Neural progenitor cell (in vitro differentiated cells): ENCODE measurements at regions not wholly inside any gene's neighbourhood (a gene's known extent, or its start where the extent isn't known, plus 50 kb on each side); places are given as distances from the start of the nearest gene placed in this dataset.

Experiments
- DNase-seq: peaks from one replicate; pipeline ENCODE4 v3.0.0-alpha.2; 2016; ENCODE audit warnings: low spot score
- H2AFZ ChIP-seq: fragments of 200-600 bp; sonication (generic); replicated peaks from 2 replicates; pipeline ENCODE4 v1.6.1; 2016; ENCODE audit warnings: antibody characterized with exemption
- H3F3A ChIP-seq: fragments of 200-600 bp; sonication (generic); 2 replicates; pipeline ENCODE4 v1.6.1; 2016; ENCODE audit warnings: antibody characterized with exemption, low read depth
- H3K27ac ChIP-seq: fragments of 200-600 bp; sonication (generic); 2 replicates; pipeline ENCODE4 v1.5.1; 2016; ENCODE audit warnings: mild to moderate bottlenecking
- H3K27me3 ChIP-seq: fragments of 200-600 bp; sonication (generic); 2 replicates; pipeline ENCODE4 v1.6.1; 2016; ENCODE audit warnings: mild to moderate bottlenecking, moderate library complexity
- H3K36me3 ChIP-seq: fragments of 200-600 bp; sonication (generic); 2 replicates; pipeline ENCODE4 v1.5.1; 2016
- H3K4me1 ChIP-seq: fragments of 200-600 bp; sonication (generic); 2 replicates; pipeline ENCODE4 v1.6.1; 2016; ENCODE audit warnings: mixed run types
- H3K4me2 ChIP-seq: fragments of 200-600 bp; sonication (generic); 2 replicates; pipeline ENCODE4 v1.6.1; 2016
- H3K4me3 ChIP-seq: fragments of 200-600 bp; sonication (generic); 2 replicates; pipeline ENCODE4 v1.5.1; 2016
- H3K79me2 ChIP-seq: fragments of 200-600 bp; sonication (generic); 2 replicates; pipeline ENCODE4 v1.6.1; 2016; ENCODE audit warnings: low read depth
- H3K9ac ChIP-seq: fragments of 200-600 bp; sonication (generic); 2 replicates; pipeline ENCODE4 v1.6.1; 2016
- H3K9me3 ChIP-seq: fragments of 200-600 bp; sonication (generic); 2 replicates; pipeline ENCODE4 v1.5.1; 2016; ENCODE audit warnings: low read depth
- H4K20me1 ChIP-seq: fragments of 200-600 bp; sonication (generic); 2 replicates; pipeline ENCODE4 v1.6.1; 2016; ENCODE audit warnings: low read depth
- H3K27ac Mint-ChIP-seq: 3 replicates; pipeline ENCODE4 v1.8.0; 2021; ENCODE audit warnings: mixed read lengths
- H3K27me3 Mint-ChIP-seq: 2 replicates; pipeline ENCODE4 v1.8.0; 2022; ENCODE audit warnings: low read depth, mild to moderate bottlenecking, inconsistent platforms, moderate library complexity, mixed read lengths; ENCODE audit not compliant: insufficient read depth
- H3K36me3 Mint-ChIP-seq: 3 replicates; pipeline ENCODE4 v1.8.0; 2021; ENCODE audit warnings: mixed read lengths
- H3K4me1 Mint-ChIP-seq: 3 replicates; pipeline ENCODE4 v1.8.0; 2021; ENCODE audit warnings: mixed read lengths
- H3K4me3 Mint-ChIP-seq: 3 replicates; pipeline ENCODE4 v1.8.0; 2021; ENCODE audit warnings: mild to moderate bottlenecking, moderate library complexity, mixed read lengths
- H3K9me3 Mint-ChIP-seq: 3 replicates; pipeline ENCODE4 v1.8.0; 2020; ENCODE audit warnings: mixed read lengths
- EZH2 ChIP-seq: fragments of 200-600 bp; sonication (generic); IDR thresholded peaks from 2 replicates; pipeline ENCODE4 v1.6.1; 2017; ENCODE audit warnings: antibody characterized with exemption, mild to moderate bottlenecking, moderate library complexity
- EZH2phosphoT487 ChIP-seq: fragments of 200-600 bp; sonication (generic); IDR thresholded peaks from 2 replicates; pipeline ENCODE4 v1.6.1; 2017; ENCODE audit warnings: antibody characterized with exemption
- TF ChIP-seq, protein P1 (sequence below): fragments of 200-600 bp; sonication (generic); IDR thresholded peaks from 2 replicates; pipeline ENCODE4 v1.5.1; 2017; ENCODE audit warnings: antibody characterized with exemption, mild to moderate bottlenecking

DNA sequence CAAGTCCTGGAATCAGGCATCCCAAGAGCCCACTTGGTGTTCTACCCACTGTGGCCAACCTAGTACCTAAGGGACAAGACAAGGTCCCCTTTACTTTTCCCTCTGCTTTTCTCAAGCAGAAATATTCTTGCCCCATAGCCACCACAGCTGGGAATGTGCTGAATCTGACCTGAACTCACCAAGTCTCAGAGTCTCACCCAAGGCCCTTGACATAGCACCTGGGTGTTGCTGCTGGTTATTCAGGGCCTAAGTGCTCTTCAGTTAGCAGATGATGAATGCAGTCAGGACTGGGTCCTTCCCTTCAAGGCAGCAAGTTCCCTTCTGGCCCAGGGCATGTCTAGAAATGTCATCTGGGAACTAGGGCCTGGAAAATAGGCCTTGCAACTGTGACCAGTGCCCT, 201.8 kb upstream of the SERP2 start:
- Mint-ChIP-seq H3K27ac (no peak overlapping the region), H3K27me3 (peaks cover 11% of the 10 kb centered on the region), H3K4me1 (peaks cover 7% of the 10 kb centered on the region), H3K9me3 (peaks cover 5% of the 10 kb centered on the region), H3K4me3 (no peak overlapping the region), H3K36me3 (no peaks in the 10 kb centered on the region)
- Histone ChIP-seq H3K27me3 (no peaks in the 10 kb centered on the region), H3F3A (no peaks in the 10 kb centered on the region), H3K27ac (no peak overlapping the region), H3K4me3 (no peak overlapping the region), H2AFZ (no peak overlapping the region), H3K36me3 (no peaks in the 10 kb centered on the region), H3K9ac (no peak overlapping the region), H4K20me1 (no peaks in the 10 kb centered on the region), H3K79me2 (no peaks in the 10 kb centered on the region), H3K4me2 (no peak overlapping the region), H3K9me3 (no peaks in the 10 kb centered on the region), H3K4me1 (no peaks in the 10 kb centered on the region)
- TF ChIP-seq, protein P1, sequence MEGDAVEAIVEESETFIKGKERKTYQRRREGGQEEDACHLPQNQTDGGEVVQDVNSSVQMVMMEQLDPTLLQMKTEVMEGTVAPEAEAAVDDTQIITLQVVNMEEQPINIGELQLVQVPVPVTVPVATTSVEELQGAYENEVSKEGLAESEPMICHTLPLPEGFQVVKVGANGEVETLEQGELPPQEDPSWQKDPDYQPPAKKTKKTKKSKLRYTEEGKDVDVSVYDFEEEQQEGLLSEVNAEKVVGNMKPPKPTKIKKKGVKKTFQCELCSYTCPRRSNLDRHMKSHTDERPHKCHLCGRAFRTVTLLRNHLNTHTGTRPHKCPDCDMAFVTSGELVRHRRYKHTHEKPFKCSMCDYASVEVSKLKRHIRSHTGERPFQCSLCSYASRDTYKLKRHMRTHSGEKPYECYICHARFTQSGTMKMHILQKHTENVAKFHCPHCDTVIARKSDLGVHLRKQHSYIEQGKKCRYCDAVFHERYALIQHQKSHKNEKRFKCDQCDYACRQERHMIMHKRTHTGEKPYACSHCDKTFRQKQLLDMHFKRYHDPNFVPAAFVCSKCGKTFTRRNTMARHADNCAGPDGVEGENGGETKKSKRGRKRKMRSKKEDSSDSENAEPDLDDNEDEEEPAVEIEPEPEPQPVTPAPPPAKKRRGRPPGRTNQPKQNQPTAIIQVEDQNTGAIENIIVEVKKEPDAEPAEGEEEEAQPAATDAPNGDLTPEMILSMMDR = no peak
- no peak for TF ChIP-seq EZH2phosphoT487
- DNase-seq = no peak

DNA sequence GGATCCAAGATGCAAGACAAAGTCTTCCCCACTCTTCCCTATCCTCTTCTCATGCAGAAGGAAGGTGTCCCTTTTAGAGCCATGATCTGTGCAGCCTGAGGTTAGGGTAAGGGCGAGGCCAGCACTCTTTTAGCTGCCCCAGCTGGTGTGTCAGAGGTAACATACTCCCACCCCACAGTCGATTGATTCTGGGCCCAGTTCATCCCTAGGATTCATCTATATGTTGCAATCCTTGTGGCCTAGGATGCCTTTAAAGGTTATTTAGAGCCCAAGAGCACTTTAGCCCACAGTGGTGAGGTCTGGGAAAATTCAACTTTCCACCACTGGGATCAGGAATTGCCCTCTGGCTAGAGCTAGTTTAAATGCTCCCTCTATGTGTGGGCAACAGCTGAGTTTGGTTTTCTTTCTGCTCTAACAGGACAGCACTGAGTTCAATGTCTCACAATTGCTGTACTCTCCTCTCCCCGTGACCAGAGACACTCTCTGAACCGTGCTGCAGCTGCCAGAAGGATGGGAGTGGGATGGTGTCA, 201.3 kb upstream of the SERP2 start:
- TF ChIP-seq EZH2 = no peak
- TF ChIP-seq EZH2phosphoT487 = no peak
- TF ChIP-seq, protein P1 = no peak
- H3K9me3 ChIP-seq = no peaks in the 10 kb centered on the region
- Mint-ChIP-seq H3K4me3 (no peak overlapping the region), H3K27me3 (peaks cover 11% of the 10 kb centered on the region), H3K9me3 (peaks cover 5% of the 10 kb centered on the region), H3K27ac (no peak overlapping the region), H3K36me3 (no peaks in the 10 kb centered on the region), H3K4me1 (peaks cover 7% of the 10 kb centered on the region)
- no peaks in the 10 kb centered on the region for H3K4me1 ChIP-seq
- no peak overlapping the region for H3K9ac ChIP-seq
- H4K20me1 ChIP-seq = no peaks in the 10 kb centered on the region
- no peaks in the 10 kb centered on the region for H3K27me3 ChIP-seq
- H3K27ac ChIP-seq = no peak overlapping the region
- no peaks in the 10 kb centered on the region for H3F3A ChIP-seq
- no peak overlapping the region for H3K4me3 ChIP-seq
- no peak for DNase-seq
- H3K4me2 ChIP-seq = no peak overlapping the region
- H2AFZ ChIP-seq = no peak overlapping the region
- no peaks in the 10 kb centered on the region for H3K36me3 ChIP-seq
- H3K79me2 ChIP-seq = no peaks in the 10 kb centered on the region

DNA sequence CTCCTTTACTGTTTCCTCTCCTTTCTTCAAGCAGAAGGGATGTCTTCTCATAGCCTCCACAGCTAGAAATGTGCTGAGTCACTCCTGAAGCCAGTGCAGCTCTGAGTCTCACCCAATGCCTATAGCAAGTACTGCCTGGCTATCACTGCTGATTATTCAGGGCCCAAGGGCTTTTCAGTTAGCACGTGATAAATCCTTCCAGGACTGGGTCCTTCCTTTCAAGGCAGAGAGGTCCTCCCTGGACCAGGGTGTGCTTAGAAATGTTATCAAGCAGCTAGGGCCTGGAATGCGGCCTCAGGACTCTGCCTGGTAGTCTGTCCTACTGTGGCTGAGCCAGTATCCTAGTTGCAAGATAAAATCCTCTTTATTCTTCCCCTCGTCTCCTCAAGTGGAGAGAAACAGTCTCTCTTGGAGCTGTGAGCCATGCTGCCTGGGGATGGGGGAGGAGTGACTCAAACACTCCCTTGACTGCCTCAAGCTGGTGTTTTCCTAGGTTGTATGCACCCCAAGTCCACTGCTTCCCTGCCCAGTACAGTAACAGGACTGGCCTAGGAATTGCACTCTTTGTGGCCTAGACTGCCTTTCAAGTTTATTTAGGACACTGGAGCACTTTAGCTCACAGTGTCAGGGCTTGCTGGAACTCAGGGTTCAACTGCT, 198.7 kb upstream of the SERP2 start:
- no peak overlapping the region for H3K4me3 ChIP-seq
- H3K9me3 ChIP-seq = no peaks in the 10 kb centered on the region
- H3K27ac ChIP-seq = no peak overlapping the region
- H3K4me2 ChIP-seq = no peak overlapping the region
- H3K79me2 ChIP-seq = no peaks in the 10 kb centered on the region
- H3K36me3 ChIP-seq = no peaks in the 10 kb centered on the region
- H3K27me3 Mint-ChIP-seq = peaks cover 8% of the 10 kb centered on the region
- H3K9ac ChIP-seq = no peak overlapping the region
- no peak overlapping the region for H3K27ac Mint-ChIP-seq
- peaks cover 7% of the 10 kb centered on the region for H3K4me1 Mint-ChIP-seq
- no peaks in the 10 kb centered on the region for H3K4me1 ChIP-seq
- no peaks in the 10 kb centered on the region for H3F3A ChIP-seq
- H2AFZ ChIP-seq = peak overlapping the region; percentile 61
- no peak overlapping the region for H3K4me3 Mint-ChIP-seq
- no peak for TF ChIP-seq EZH2phosphoT487
- TF ChIP-seq, protein P1 = no peak
- no peaks in the 10 kb centered on the region for H4K20me1 ChIP-seq
- H3K27me3 ChIP-seq = no peaks in the 10 kb centered on the region
- DNase-seq = no peak
- no peaks in the 10 kb centered on the region for H3K36me3 Mint-ChIP-seq
- peaks cover 5% of the 10 kb centered on the region for H3K9me3 Mint-ChIP-seq
